HG03175 (cell line): ENCODE measurements at regions not wholly inside any gene's neighbourhood (a gene's known extent, or its start where the extent isn't known, plus 50 kb on each side); places are given as distances from the start of the nearest gene placed in this dataset.

ENCODE experiments used
- ATAC-seq: cut with Tn5 transposase; IDR thresholded peaks from one replicate; pipeline ENCODE4 v1.9.1; 2021; ENCODE audit warnings: mild to moderate bottlenecking, moderate library complexity; ENCODE audit not compliant: unreplicated experiment

DNA sequence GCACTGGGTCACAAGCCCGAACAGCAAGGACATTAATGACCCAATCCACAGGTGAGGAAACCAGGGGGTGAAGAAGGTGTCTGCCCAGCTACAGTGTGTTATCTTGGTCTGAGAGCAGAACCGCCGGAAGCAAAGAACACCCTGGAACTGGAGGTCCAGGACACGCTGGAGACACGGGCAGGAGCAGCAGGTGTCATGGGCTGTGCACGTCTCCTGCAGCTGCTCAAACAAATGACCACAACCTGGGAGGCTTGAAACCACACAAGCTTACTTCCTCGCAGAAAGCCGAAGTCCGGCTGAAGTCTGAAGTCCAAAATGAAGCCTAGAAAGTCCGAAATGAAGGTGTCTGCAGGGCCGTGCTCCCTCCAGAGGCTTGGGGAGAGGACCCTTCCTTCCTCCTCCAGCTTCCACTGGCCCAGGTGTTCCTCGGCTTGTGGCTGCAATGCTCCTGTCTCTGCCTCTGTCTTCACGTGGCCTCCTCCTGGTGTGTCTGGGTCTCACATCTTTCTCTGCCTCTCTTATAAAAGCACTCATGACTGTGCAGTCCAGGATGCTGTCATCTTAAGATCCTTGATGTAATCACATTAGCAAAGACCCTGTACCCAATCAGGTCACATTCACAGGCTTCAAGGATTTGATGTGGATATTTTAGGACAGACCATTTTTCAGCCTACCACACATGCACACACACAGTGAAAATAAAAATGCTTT, 351.2 kb downstream of the C16orf95 start:
- no peak for ATAC-seq

- ATAC-seq, result no peak
Measured at GRCh38 chr16:86966777-86967176, 350.4 kb downstream of the C16orf95 start.

DNA sequence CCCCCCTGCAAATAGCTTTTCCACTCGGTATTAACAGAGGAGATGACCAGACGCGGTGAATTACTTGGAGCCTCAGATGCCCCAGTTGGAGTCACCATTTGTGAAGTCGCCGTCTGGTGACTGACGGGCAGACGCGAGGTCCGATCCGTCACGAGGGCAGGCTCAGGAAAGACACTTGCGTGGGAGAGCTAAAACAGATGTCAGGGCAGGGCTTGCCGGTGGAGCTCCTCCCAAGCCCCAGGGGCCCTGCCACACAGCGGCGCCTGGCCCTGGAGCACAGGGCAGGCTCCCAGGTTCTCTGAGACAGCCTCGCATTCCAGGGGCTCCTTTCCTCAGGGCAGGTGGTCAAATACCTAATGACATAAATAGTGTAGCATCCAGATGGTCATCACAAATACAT, 348.3 kb downstream of the C16orf95 start:
- no peak for ATAC-seq

GRCh38 chr16:86969716-86970115, 347.5 kb downstream of the C16orf95 start:
- no peak for ATAC-seq

- no peak for ATAC-seq
Measured at GRCh38 chr16:86970279-86970678, 346.9 kb downstream of the C16orf95 start.

DNA sequence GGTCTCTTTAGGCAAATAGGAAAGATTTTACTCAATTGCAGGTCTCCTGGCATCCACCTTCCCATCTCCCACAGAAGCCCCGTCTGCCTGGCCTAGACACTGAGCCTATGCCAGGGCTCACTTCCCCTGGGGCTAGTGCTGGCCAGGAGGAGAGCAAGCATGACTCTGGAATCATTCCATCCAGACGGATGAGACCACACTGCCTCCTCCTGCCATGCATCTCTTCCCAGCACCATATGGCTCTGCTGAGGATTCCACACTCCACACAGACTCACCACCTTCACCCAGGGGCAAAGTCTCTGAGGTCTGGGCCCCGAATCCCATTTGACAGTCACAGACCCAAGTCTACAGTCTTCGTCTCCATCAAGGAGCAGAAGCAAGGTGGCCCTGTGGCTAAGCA, 346.5 kb downstream of the C16orf95 start:
- ATAC-seq, result no peak

DNA sequence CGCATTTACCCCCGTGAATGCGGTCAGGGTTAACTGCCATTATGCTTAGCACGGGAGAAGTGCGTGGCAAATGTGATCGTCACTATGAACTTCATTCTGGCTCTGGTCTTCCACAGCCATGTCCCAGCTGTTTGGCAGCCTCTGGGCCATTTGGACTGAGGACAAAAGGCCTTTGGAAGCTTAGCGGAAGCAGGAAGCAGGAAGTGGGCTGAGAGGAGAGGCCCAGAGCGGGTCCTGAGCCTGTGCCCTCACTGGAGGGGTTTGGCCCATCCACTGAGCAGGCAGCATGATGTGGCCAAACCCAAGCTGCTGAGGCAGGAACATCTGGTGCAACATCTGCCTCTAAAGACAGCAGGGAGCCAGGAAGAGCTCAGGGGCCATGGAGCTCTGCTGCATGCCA, 345.9 kb downstream of the C16orf95 start:
- ATAC-seq, result no peak

DNA sequence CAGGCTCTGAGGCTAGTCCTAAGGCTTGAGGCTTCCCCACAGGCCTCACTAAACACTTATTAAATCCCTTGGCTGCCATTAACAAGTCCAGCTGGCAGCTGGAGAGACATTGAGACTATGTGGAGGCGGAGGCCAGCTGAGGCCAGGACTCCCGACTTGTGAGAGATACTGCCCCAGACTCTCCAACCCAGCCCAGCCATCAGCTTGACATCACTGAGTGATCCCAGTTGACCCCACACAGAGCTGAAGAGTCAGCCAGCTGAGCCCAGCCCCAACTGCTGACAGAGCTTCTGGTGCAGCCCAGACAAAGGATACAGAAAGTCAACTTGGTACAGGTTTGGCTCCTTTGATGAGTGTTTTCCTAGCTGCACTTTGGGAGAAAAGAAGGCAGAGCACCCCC, 343.1 kb downstream of the C16orf95 start:
- ATAC-seq, result no peak

DNA sequence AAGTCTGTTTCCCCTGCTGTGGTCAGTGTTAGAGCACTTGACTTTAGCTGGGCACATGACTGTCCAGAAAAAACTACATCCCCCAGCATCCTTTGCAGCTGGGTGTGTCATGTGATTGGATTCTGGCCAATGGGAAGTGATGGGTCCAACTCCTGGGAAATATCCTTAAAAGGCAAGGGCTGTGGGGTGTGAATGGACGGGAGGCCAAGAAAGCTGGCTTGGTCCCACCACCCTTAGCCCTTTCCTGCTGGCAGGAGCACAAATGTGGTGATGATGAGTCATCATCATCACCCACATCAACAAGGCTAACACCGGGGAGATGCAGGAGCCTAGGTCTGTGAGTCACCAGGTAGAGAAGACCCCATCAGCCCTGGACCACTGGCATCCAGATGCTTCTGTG, 341.7 kb downstream of the C16orf95 start:
- ATAC-seq, result no peak

DNA sequence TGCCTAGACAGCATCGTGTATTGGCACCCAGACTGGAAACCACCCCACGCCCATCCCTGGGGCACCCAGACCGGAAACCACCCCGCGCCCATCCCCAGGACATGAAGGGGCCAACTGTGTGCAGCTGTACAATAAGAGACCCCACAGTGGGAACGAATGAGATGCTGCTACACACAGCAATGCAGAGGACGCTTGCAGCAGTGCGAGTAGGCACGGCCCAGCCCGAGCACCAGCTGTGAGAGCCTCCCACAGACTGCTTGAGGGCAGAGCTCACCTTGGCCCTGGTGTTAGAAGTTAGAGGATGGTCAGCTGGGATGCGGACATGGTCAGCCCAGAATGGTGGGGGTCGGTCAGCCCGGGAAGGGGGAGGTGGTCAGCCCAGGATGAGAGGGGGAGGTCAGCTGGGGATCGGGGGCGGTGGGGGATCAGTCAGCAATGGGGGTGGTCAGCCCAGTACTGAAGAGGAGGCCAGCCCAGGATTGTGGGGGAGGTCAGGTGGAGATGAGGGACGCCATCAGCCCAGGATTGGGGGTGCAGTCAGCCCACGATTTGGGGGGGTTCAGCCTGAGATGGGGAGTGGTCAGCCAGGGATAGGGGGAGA, 340.0 kb downstream of the C16orf95 start:
- no peak for ATAC-seq

DNA sequence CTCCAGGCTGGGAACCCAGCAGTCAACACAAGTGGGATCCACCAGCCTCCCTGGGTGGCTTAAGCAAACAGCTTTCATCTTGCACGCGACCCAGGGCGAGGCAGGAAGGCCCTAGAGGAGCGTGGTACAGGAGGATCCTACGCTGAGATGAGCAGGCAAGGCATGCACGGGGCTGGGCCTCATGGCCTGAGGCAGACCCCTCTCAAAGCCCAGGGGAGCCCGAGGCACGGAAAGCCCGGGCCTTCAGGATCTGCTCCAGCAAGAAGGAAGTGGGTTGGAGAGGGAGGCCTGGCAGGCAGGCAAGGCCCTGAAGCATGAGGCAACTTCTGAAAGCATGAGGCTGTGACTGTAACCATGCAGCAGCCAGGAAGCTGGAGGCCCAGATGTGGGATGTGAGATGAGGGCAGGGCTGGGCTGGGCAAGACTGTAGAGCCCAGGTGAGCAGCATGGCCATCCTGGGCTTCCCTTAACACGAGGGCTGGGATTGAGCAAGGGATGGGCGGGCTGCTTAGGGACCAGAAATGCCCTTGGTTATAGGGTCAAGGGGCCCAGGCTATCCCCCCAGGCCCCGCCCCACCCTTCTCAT, 338.7 kb downstream of the C16orf95 start:
- no peak for ATAC-seq

- ATAC-seq, result no peak
Measured at GRCh38 chr16:86979061-86979460, 338.1 kb downstream of the C16orf95 start.

DNA sequence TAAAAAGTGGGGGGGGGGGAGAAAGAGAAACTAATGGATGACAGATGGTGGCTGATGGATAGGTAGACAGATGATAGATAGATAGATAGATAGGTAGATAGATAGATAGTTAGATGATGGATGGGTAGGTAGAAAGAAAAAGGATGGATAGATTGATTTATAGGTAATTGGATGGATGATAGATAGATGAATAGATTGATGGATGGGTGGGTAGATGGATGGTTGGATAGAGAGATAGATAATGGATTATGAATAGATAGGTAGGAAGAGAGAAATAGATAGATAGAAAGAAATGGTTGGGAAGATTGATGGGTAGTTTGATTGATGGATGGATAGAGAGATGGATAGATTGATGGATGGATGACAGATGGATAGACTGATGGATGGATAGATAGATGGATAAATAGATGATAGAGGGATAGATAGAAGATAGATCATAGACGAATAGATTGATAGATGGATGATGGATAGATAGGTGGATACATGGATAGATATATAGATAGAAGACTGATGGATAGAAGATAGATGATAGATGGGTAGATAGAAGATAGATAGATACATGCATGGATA, 337.1 kb downstream of the C16orf95 start:
- no peak for ATAC-seq

DNA sequence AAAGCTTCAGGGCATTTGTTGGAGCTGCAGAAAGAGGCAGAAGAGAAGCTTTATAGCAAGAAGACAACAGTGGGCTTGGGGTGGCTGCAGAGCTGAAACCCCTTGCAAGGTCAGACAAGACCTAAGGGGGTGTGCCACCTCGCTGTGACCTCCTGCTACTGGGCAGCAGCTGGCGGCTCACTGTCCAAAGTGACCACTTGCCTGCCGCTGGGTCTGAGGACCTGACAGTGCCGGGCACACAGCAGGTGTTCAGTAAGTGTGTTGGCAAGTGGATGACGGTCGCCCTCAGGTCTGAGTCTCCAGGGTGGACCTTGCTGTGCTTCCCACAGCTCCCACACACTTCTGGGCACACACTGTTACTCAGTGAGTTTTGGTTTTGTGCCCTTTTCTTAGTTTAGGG, 336.5 kb downstream of the C16orf95 start:
- no peak for ATAC-seq

- no peak for ATAC-seq
Measured at GRCh38 chr16:86982347-86982596, 334.9 kb downstream of the C16orf95 start.

DNA sequence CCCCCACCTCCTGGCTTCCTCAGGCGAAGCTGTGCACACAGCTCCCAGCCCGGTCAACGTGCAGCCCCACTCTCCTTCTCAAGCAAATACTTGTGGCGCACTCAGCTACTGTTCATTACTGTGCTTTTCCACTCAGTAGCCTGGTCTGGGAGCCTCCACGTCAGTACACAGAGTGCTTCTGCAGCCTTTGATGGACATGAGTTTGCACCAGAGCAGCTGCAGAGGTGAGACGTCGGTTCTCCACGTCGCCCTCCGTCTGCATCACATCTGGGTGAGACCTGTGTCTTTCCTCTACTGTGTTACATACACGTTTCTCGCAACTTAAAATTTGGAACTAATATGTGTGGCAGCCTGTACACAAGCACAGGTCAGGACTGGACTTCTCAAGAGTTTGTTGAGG, 334.3 kb downstream of the C16orf95 start:
- no peak for ATAC-seq

GRCh38 chr16:86983621-86984020, 333.6 kb downstream of the C16orf95 start:
- ATAC-seq, result no peak

DNA sequence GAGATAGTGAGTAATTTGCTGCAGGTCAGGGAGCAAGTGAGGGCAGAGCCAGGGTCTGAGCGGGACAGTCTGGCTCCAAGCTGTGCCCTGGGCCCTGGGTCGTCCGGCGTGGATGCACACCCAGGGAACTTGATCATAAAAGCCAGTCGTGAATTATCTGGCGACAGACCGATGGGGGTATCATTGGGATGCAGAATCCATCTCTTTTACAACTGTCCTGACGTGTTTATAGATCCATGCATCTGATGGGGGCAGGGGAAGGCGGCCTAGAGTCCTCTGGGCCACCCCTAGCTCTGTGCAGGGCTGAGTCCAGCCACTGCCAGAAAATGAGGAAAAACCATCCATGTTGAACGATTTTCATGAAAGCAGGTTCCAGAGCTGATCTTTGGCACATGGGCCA, 332.8 kb downstream of the C16orf95 start:
- ATAC-seq, result no peak

DNA sequence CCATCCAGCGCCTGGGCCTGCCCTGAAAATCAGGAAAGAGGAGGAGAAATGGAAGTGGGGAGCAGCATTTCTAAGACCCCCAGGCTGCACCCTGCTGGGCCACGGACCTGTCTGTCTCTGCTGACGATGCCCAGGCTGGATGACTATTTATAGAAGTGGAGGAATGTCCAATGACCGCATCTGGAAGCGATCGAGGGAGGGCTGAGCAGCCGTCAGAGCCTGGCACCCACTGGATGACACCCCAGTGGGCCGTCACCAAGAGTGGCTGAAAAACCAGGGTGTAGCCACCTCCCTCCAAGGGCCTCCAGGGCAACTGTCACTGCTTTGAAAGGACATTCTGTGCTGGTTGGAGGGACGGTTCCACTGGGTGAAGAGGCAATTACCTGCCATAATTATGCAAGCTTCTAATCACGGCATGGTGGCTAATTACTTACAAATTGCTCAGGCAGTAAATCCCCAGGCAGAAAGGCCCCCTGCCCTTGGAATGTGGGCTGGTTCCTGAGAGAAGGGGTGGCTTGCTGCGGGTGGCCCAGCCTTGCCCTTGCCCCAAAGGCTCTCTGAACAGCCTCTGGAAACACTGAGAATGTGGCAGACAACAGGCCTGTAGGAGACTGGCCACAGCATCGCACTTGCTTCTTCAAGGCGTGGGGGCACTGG, 332.1 kb downstream of the C16orf95 start:
- ATAC-seq, result no peak

DNA sequence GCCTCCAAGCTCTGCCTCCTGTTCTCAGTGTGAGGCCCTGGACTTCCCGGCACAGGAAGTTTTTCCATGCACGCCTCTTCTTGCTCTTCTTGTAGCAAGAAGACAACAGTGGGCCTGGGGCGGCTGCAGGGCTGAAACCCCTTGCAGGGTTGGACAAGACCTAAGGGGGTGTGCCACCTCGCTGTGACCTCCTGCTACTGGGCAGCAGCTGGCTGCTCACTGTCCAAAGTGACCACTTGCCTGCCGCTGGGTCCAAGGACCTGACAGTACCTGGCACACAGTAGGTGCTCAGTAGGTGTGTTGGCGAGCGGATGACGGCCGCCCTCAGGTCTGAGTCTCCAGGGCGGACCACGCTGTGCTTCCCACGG, 331.6 kb downstream of the C16orf95 start:
- ATAC-seq, result no peak

GRCh38 chr16:86986136-86986535, 331.1 kb downstream of the C16orf95 start:
- no peak for ATAC-seq
